ENCODE measurements at regions not wholly inside any gene's neighbourhood (a gene's known extent, or its start where the extent isn't known, plus 50 kb on each side); places are given as distances from the start of the nearest gene placed in this dataset.

- TF ChIP-seq POLR2A (IDR thresholded peaks at IDR 0.05; ENCODE audit: low read length) (no peak), GATA1 (IDR thresholded peaks at IDR 0.05; ENCODE audit: low read depth, low read length) (no peak)
Measured at GRCh38 chr3:153972862-153973261, 148.3 kb upstream of the ARHGEF26 start.
